ENCODE measurements at regions not wholly inside any gene's neighbourhood (a gene's known extent, or its start where the extent isn't known, plus 50 kb on each side); places are given as distances from the start of the nearest gene placed in this dataset.

DNA sequence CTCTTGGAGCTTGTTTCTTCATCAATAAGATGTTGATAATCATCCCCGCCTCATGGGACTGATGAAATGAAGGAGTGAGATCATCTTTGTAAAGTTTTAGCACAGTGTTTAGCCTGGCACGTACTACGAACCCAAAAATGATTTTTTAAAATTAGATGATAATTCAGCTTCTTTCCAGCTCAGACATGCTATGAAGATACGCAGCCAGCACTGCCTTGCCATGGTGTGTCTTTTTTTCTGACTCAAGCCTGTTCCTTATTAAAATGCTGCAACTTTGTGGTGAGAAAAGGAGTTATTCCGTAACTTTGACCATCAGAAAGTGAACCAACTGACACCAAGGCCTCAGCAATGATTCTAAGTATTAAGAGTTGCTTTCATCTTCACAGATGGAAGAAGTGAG lies 269.0 kb downstream of the LTN1 start:
- ChIA-PET CTCF (no interaction called here), POLR2A (ENCODE audit: low non-redundant PET) (no interaction called here)
- no peak for DNase-seq (ENCODE audit: low spot score)
- no peak overlapping the region for H3K27ac ChIP-seq
- TF ChIP-seq, protein P1, sequence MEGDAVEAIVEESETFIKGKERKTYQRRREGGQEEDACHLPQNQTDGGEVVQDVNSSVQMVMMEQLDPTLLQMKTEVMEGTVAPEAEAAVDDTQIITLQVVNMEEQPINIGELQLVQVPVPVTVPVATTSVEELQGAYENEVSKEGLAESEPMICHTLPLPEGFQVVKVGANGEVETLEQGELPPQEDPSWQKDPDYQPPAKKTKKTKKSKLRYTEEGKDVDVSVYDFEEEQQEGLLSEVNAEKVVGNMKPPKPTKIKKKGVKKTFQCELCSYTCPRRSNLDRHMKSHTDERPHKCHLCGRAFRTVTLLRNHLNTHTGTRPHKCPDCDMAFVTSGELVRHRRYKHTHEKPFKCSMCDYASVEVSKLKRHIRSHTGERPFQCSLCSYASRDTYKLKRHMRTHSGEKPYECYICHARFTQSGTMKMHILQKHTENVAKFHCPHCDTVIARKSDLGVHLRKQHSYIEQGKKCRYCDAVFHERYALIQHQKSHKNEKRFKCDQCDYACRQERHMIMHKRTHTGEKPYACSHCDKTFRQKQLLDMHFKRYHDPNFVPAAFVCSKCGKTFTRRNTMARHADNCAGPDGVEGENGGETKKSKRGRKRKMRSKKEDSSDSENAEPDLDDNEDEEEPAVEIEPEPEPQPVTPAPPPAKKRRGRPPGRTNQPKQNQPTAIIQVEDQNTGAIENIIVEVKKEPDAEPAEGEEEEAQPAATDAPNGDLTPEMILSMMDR (conservative IDR thresholded peaks at IDR 0.05; ENCODE audit: low read depth), result no peak

DNA sequence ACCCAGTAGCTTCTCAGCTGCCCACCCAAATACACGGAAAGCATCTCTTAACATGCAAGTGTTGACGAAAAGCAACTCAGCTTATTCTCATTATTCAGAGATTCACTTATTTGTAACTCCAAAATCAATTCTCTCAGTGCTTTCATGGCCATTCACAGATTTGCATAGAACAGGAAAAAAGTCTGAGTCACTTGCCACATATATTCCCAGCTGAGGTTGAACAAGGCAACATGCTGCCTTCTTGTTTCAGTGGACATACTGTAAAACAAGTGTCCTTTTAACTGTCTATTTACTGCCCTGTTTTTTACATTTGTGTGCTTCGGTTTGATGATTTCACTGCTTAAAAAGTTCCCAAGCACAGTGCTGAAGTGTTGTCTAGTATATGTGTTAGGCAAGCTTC lies 273.0 kb downstream of the LTN1 start:
- POLR2A ChIA-PET (ENCODE audit: low non-redundant PET), result no interaction called here

DNA sequence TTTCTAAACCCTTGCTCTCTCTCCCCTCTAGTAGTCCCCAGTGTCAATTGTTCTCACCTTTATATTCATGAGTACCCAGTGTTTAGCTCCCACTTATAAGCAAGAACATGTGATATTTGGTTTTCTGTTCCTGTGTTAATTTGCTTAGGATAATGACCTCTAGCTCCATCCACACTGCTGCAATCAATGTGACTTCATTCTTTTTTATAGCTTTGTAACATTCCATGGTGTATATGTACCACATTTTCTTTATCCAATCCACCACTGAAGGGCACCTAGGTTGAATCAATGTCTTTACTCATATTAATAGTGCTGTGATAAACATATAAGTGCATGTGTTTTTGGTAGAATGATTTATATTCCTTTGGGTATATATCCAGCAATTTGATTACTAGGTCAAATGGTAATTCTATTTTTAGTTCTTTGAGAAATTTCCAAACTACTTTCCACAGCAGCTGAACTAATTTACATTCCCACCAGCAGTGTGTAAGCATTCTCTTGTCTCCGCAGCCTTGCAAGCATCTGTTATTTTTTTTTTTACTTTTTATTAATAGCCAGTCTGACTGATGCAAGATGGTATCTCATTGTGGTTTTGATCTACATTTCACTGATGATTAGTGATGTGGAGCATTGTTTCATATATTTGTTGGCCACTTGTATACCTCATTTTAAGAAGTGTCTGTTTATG lies 277.8 kb downstream of the LTN1 start:
- TF ChIP-seq, protein P1 (conservative IDR thresholded peaks at IDR 0.05; ENCODE audit: low read depth), result no peak
- CTCF ChIA-PET, result interaction anchor here (0.6 kb wide), 1 partner anchor 450 kb away, joined by 3 read pairs; no protein-coding TSS in a partner anchor

More for the DNA sequence above, 273.0 kb downstream of the LTN1 start:
- H3K27ac ChIP-seq, result no peak overlapping the region
- CTCF ChIA-PET, result no interaction called here
- TF ChIP-seq, protein P1 (conservative IDR thresholded peaks at IDR 0.05; ENCODE audit: low read depth), result no peak
- no peak for DNase-seq (ENCODE audit: low spot score)

DNA sequence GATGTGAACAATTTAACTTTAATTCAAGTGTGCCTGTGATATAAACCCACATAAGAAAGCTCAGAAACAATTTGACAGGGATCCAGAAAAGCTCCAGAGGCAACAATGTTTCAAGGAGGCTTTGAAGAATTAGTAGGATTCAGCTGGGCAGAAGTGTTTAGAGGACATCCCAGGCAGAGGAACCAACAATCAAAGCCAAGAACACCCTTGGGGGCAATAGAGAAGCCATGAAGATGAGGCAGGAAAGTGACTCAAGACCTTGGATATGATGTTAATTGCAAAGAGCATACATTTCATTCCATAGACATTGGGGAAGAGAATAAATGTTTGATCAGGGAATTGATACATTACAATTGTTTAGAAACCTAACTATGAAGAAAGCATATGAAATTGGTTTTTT lies 280.3 kb downstream of the LTN1 start:
- no peak overlapping the region for H3K27ac ChIP-seq
- DNase-seq (ENCODE audit: low spot score), result no peak
- TF ChIP-seq, protein P1 (conservative IDR thresholded peaks at IDR 0.05; ENCODE audit: low read depth), result no peak
- POLR2A ChIA-PET (ENCODE audit: low non-redundant PET), result no interaction called here
- CTCF ChIA-PET, result interaction anchor here (0.6 kb wide), 2 partner anchors 114 to 277 kb away, joined by 3 read pairs; no protein-coding TSS in a partner anchor

More for the DNA sequence above, 277.8 kb downstream of the LTN1 start:
- POLR2A ChIA-PET (ENCODE audit: low non-redundant PET), result no interaction called here
- no peak overlapping the region for H3K27ac ChIP-seq
- no peak for DNase-seq (ENCODE audit: low spot score)

DNA sequence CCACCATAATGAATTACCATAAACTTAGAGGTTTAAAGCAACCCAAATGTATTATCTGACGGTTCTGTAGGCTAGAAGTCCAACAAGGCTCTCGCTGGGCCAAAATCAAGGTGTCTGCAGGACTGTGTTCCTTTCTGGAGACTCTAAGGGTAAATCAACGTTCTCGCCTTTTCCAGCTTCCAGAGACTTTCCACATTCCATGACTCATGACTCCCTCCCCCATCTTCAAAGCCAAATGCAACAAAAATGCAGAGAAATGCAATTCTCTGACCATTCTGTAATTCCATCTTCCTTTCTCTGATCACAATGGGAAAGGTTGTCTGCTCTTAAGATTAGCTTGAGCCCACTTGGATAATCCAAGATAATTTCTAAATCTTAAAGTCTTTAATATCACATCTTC lies 287.1 kb downstream of the LTN1 start:
- ChIA-PET CTCF (no interaction called here), POLR2A (ENCODE audit: low non-redundant PET) (no interaction called here)
- no peak overlapping the region for H3K27ac ChIP-seq
- no peak for DNase-seq (ENCODE audit: low spot score)
- TF ChIP-seq, protein P1 (conservative IDR thresholded peaks at IDR 0.05; ENCODE audit: low read depth), result no peak

DNA sequence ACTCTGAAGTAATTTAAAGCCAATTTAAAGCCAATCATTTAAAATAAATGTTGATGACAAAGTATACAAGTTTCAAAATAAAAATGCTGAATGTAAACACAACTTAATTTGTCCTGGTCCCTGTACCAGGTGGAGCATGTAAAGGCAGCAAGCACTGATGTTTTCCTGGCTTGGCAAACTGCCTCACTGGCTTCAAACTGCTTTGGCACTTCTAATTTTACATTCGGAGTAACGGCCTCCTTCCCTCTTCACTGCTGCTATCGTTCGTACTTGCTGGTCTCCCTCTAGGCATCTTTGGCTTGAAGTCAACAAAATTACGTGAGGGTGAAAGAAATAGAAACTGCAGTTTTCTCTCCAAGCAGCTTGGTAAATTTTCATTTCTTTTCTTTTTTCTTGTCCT lies 287.9 kb downstream of the LTN1 start:
- H3K27ac ChIP-seq, result no peak overlapping the region
- no peak for DNase-seq (ENCODE audit: low spot score)
- ChIA-PET CTCF (no interaction called here), POLR2A (ENCODE audit: low non-redundant PET) (no interaction called here)
- TF ChIP-seq, protein P1 (conservative IDR thresholded peaks at IDR 0.05; ENCODE audit: low read depth), result no peak

Measured in RWPE1 (cell line).